Keratinocyte (primary cell): ENCODE measurements at regions not wholly inside any gene's neighbourhood (a gene's known extent, or its start where the extent isn't known, plus 50 kb on each side); places are given as distances from the start of the nearest gene placed in this dataset.

Experiments
- DNase-seq: peaks from one replicate; pipeline ENCODE4 v3.0.0-alpha.2; 2011; ENCODE audit warnings: low read depth, missing footprints, low spot score
- FAIRE-seq: peaks from 2 replicates; lab custom pipeline; 2011; peaks lifted over from hg19 to GRCh38; lab: Jason Lieb, UNC
- H2AFZ ChIP-seq: 2 replicates; pipeline ENCODE4 v1.6.0; 2012; ENCODE audit warnings: low read length, control low read depth, inconsistent platforms; ENCODE audit not compliant: control insufficient read depth
- H3K27ac ChIP-seq: 2 replicates; pipeline ENCODE4 v1.5.1; 2011; ENCODE audit warnings: low read length; ENCODE audit not compliant: control insufficient read depth, insufficient read depth
- H3K27me3 ChIP-seq: 3 replicates; pipeline ENCODE4 v1.6.0; 2011; ENCODE audit warnings: low read length; ENCODE audit not compliant: control insufficient read depth, insufficient read depth; ENCODE audit errors: extremely low read depth
- H3K36me3 ChIP-seq, 2 experiments: 2 replicates in 1 of 2; 3 replicates in 1 of 2; pipeline ENCODE4 v1.5.1; 2011; ENCODE audit warnings: low read length in 2 of 2, mild to moderate bottlenecking in 1 of 2; ENCODE audit not compliant: control insufficient read depth in 2 of 2, insufficient read depth in 2 of 2; ENCODE audit errors: extremely low read depth in 1 of 2
- H3K4me1 ChIP-seq: 3 replicates; pipeline ENCODE4 v1.5.1; 2011; ENCODE audit warnings: low read length; ENCODE audit not compliant: control insufficient read depth, insufficient read depth; ENCODE audit errors: extremely low read depth
- H3K4me2 ChIP-seq: 3 replicates; pipeline ENCODE4 v1.6.0; 2011; ENCODE audit warnings: low read depth, low read length; ENCODE audit not compliant: control insufficient read depth, insufficient read depth; ENCODE audit errors: extremely low read depth
- H3K4me3 ChIP-seq, 3 experiments: fragments of 200-600 bp in 1 of 3; sonication (generic) in 1 of 3; 2 replicates in 2 of 3; 3 replicates in 1 of 3; pipeline ENCODE4 v1.5.1; 2011 to 2016; ENCODE audit warnings: low read length in 3 of 3, mild to moderate bottlenecking in 3 of 3, control low read depth in 2 of 3, inconsistent platforms in 1 of 3, low read depth in 1 of 3, mixed read lengths in 1 of 3, mixed run types in 1 of 3, moderate library complexity in 1 of 3; ENCODE audit not compliant: control insufficient read depth in 2 of 3, insufficient read depth in 2 of 3; ENCODE audit errors: extremely low read depth in 1 of 3
- H3K79me2 ChIP-seq: 2 replicates; pipeline ENCODE4 v1.6.0; 2012; ENCODE audit warnings: low read length; ENCODE audit not compliant: control insufficient read depth, insufficient read depth
- H3K9ac ChIP-seq: 3 replicates; pipeline ENCODE4 v1.6.0; 2011; ENCODE audit warnings: low read length; ENCODE audit not compliant: control insufficient read depth, insufficient read depth; ENCODE audit errors: extremely low read depth
- H3K9me1 ChIP-seq: 3 replicates; pipeline ENCODE4 v1.6.0; 2011; ENCODE audit warnings: low read length; ENCODE audit not compliant: control insufficient read depth, insufficient read depth; ENCODE audit errors: extremely low read depth
- H3K9me3 ChIP-seq: 2 replicates; pipeline ENCODE4 v1.5.1; 2012; ENCODE audit warnings: low read depth, low read length; ENCODE audit not compliant: control insufficient read depth
- H4K20me1 ChIP-seq: 3 replicates; pipeline ENCODE4 v1.6.0; 2011; ENCODE audit warnings: low read length; ENCODE audit not compliant: control insufficient read depth, insufficient read depth; ENCODE audit errors: extremely low read depth
- CTCF ChIP-seq, 3 experiments: IDR thresholded peaks in 1 of 3; conservative IDR thresholded peaks in 1 of 3; optimal IDR thresholded peaks in 1 of 3; 2 replicates in 2 of 3; 3 replicates in 1 of 3; pipeline versions ENCODE3 to v1.5.1; 2011; ENCODE audit warnings: low read length in 3 of 3, mild to moderate bottlenecking in 3 of 3, moderate library complexity in 2 of 3, control low read depth in 1 of 3, inconsistent platforms in 1 of 3; ENCODE audit not compliant: insufficient read depth in 2 of 3; ENCODE audit errors: extremely low read depth in 1 of 3
- EZH2 ChIP-seq: IDR thresholded peaks from one replicate; pipeline ENCODE4 v1.6.1; 2012; ENCODE audit warnings: inconsistent platforms, mild to moderate bottlenecking, low read length, moderate library complexity
- dilution Hi-C: fragments of 300-500 bp; cut with MboI; formaldehyde crosslinking; loops from one replicate; pipeline ENCODE4 v1.7.0; 2020; ENCODE audit warnings: low sequenced_read_pairs; ENCODE audit not compliant: extremely low pct_ligation_motif_present

DNA sequence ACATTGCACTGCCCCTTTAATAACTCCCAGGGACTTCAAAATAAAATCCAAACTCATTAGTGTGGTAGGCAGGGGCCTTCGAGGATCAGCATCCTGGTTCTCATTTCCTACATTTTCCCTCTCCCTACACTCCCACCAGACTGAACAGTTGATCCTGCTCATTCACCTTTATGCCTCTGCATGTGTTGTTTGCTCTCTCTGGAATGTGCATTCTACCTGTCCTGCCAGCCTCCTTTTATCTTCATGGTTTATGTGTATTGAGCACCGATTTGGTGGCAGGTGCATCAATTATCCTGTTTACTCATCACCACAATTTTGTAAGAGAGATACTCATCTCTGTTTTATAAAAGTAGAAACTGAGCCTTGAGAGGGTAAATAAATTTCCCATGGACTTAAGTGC is 125.0 kb downstream of the ADSS2 start:
- H3K4me2 ChIP-seq: peak overlapping the region; percentile 58
- H3K4me1 ChIP-seq: peaks cover 30% of the 10 kb centered on the region
- H3K27me3 ChIP-seq: no peaks in the 10 kb centered on the region
- peak overlapping the region; percentile 59 for H3K27ac ChIP-seq
- dilution Hi-C loops: no loop called here
- FAIRE-seq (no peak), DNase-seq (no peak)
- TF ChIP-seq EZH2: no peak
- TF ChIP-seq CTCF (optimal IDR thresholded peaks at IDR 0.05 in 1 of 3, IDR thresholded peaks at IDR 0.05 in 1 of 3, conservative IDR thresholded peaks at IDR 0.05 in 1 of 3; ENCODE audit: extremely low read depth in 1 of 3, insufficient read depth in 2 of 3, low read length in 3 of 3): no peak
- no peak overlapping the region for H2AFZ ChIP-seq
- no peaks in the 10 kb centered on the region for H3K79me2 ChIP-seq
- H3K9me1 ChIP-seq: no peaks in the 10 kb centered on the region
- H3K9me3 ChIP-seq: no peaks in the 10 kb centered on the region
- no peaks in the 10 kb centered on the region for H4K20me1 ChIP-seq
- H3K36me3 ChIP-seq: no peaks in the 10 kb centered on the region
- no peak overlapping the region for H3K4me3 ChIP-seq
- H3K9ac ChIP-seq: no peak overlapping the region

- Histone ChIP-seq H4K20me1 (no peaks in the 10 kb centered on the region), H3K9me3 (no peaks in the 10 kb centered on the region), H3K4me2 (no peak overlapping the region), H3K27me3 (no peaks in the 10 kb centered on the region), H3K9ac (no peak overlapping the region), H3K9me1 (no peaks in the 10 kb centered on the region), H3K36me3 (no peaks in the 10 kb centered on the region), H3K79me2 (no peaks in the 10 kb centered on the region), H3K27ac (no peak overlapping the region), H3K4me3 (no peak overlapping the region), H2AFZ (no peak overlapping the region), H3K4me1 (peaks cover 25% of the 10 kb centered on the region)
- TF ChIP-seq CTCF (optimal IDR thresholded peaks at IDR 0.05 in 1 of 3, IDR thresholded peaks at IDR 0.05 in 1 of 3, conservative IDR thresholded peaks at IDR 0.05 in 1 of 3; ENCODE audit: extremely low read depth in 1 of 3, insufficient read depth in 2 of 3, low read length in 3 of 3) (no peak), EZH2 (no peak)
- FAIRE-seq: no peak
- dilution Hi-C loops: no loop called here
- DNase-seq: no peak
Measured at GRCh38 chr1:244327533-244327932, 124.2 kb downstream of the ADSS2 start.
